IMR-90 (cell line): ENCODE measurements at regions not wholly inside any gene's neighbourhood (a gene's known extent, or its start where the extent isn't known, plus 50 kb on each side); places are given as distances from the start of the nearest gene placed in this dataset.

ENCODE experiments used
- ATAC-seq: fragments of 200-7000 bp; cut with Tn5 transposase; 2 replicates; pipeline ENCODE4 v1.9.1; 2020; ENCODE audit warnings: low read depth, mild to moderate bottlenecking, moderate library complexity
- BruUV-seq: library from RNA; stranded (reverse); fragments of 400-500 nt; replicated peaks from 2 replicates; lab custom pipeline; 2021; lab: Mats Ljungman, UMichigan
- CTCF ChIA-PET: fragments of 300-600 bp; formaldehyde crosslinking; extraction: SDS; loops from one replicate; lab custom pipeline; 2021; ENCODE audit warnings: antibody characterized with exemption; lab: Yijun Ruan, JAX
- POLR2A ChIA-PET: fragments of 300-600 bp; sonication (Branson Sonifier 250); formaldehyde crosslinking; loops from one replicate; lab custom pipeline; 2022; ENCODE audit warnings: antibody characterized with exemption; ENCODE audit not compliant: unreplicated experiment; lab: Charles Lee
- DNase-seq: peaks from one replicate; pipeline ENCODE4 v3.0.0; 2013
- H2AFZ ChIP-seq: replicated peaks from 2 replicates; pipeline ENCODE3; 2013; ENCODE audit warnings: low read length, mild to moderate bottlenecking; ENCODE audit not compliant: poor library complexity
- H2AK5ac ChIP-seq: 2 replicates; pipeline ENCODE4 v1.6.1; 2013; ENCODE audit warnings: low read depth, low read length, inconsistent platforms
- H2AK9ac ChIP-seq: replicated peaks from 2 replicates; pipeline ENCODE3; 2013; ENCODE audit warnings: mild to moderate bottlenecking, low read depth, low read length, moderate library complexity; ENCODE audit not compliant: poor library complexity
- H2BK120ac ChIP-seq: 2 replicates; pipeline ENCODE4 v1.6.1; 2013; ENCODE audit warnings: low read depth, low read length, inconsistent platforms
- H2BK15ac ChIP-seq: 3 replicates; pipeline ENCODE4 v1.6.1; 2013; ENCODE audit warnings: low read depth, low read length, inconsistent platforms
- H2BK20ac ChIP-seq: 2 replicates; pipeline ENCODE4 v1.6.1; 2013; ENCODE audit warnings: low read depth, mild to moderate bottlenecking, inconsistent platforms, low read length, moderate library complexity
- H2BK5ac ChIP-seq: 2 replicates; pipeline ENCODE4 v1.6.1; 2013; ENCODE audit warnings: mild to moderate bottlenecking, low read depth, low read length, inconsistent platforms; ENCODE audit not compliant: poor library complexity, severe bottlenecking
- H3K14ac ChIP-seq: replicated peaks from 2 replicates; pipeline ENCODE4 v1.6.1; 2013; ENCODE audit warnings: low read depth, low read length, inconsistent platforms
- H3K18ac ChIP-seq: 2 replicates; pipeline ENCODE4 v1.6.1; 2013; ENCODE audit warnings: low read depth, low read length, control low read depth
- H3K23ac ChIP-seq: 2 replicates; pipeline ENCODE4 v1.6.1; 2013; ENCODE audit warnings: low read depth, low read length, inconsistent platforms
- H3K27ac ChIP-seq: 2 replicates; pipeline ENCODE4 v1.5.1; 2013; ENCODE audit warnings: mild to moderate bottlenecking, control low read depth, low read length; ENCODE audit not compliant: insufficient read depth
- H3K27me3 ChIP-seq: 2 replicates; pipeline ENCODE4 v1.6.1; 2013; ENCODE audit warnings: low read length; ENCODE audit not compliant: control insufficient read depth, insufficient read depth
- H3K36me3 ChIP-seq: 2 replicates; pipeline ENCODE4 v1.6.1; 2013; ENCODE audit warnings: low read length, mixed read lengths; ENCODE audit not compliant: control insufficient read depth, insufficient read depth
- H3K4ac ChIP-seq: 2 replicates; pipeline ENCODE4 v1.6.1; 2013; ENCODE audit warnings: low read depth, low read length, inconsistent platforms
- H3K4me1 ChIP-seq: 2 replicates; pipeline ENCODE4 v1.6.1; 2013; ENCODE audit warnings: low read length, mixed read lengths; ENCODE audit not compliant: control insufficient read depth, insufficient read depth
- H3K4me2 ChIP-seq: 2 replicates; pipeline ENCODE4 v1.6.1; 2013; ENCODE audit warnings: low read depth, mild to moderate bottlenecking, control low read depth, low read length, moderate library complexity
- H3K4me3 ChIP-seq: 2 replicates; pipeline ENCODE4 v1.5.1; 2013; ENCODE audit warnings: low read depth, mild to moderate bottlenecking, control low read depth, low read length, moderate library complexity; ENCODE audit not compliant: insufficient read depth
- H3K56ac ChIP-seq: 2 replicates; pipeline ENCODE4 v1.6.1; 2013; ENCODE audit warnings: low read length, inconsistent platforms; ENCODE audit not compliant: insufficient read depth; ENCODE audit errors: extremely low read depth
- H3K79me1 ChIP-seq, 2 experiments: 2 replicates each; pipeline ENCODE4 v1.6.1; 2013; ENCODE audit warnings: low read length in 2 of 2, inconsistent platforms in 1 of 2, low read depth in 1 of 2
- H3K9ac ChIP-seq: 2 replicates; pipeline ENCODE4 v1.6.1; 2013; ENCODE audit warnings: low read depth, low read length, control low read depth
- H3K9me1 ChIP-seq: 2 replicates; pipeline ENCODE4 v1.6.1; 2013; ENCODE audit warnings: low read length, inconsistent platforms; ENCODE audit not compliant: insufficient read depth
- H3K9me3 ChIP-seq: 2 replicates; pipeline ENCODE4 v1.6.1; 2013; ENCODE audit warnings: low read length; ENCODE audit not compliant: control insufficient read depth, insufficient read depth
- H4K20me1 ChIP-seq: 2 replicates; pipeline ENCODE4 v1.6.1; 2013; ENCODE audit warnings: low read length, inconsistent platforms; ENCODE audit not compliant: insufficient read depth
- H4K5ac ChIP-seq: 2 replicates; pipeline ENCODE4 v1.6.1; 2013; ENCODE audit warnings: mild to moderate bottlenecking, low read depth, low read length, control low read depth
- H4K8ac ChIP-seq, 2 experiments: 2 replicates each; pipeline ENCODE4 v1.6.1; 2013; ENCODE audit warnings: low read depth in 2 of 2, low read length in 2 of 2, control low read depth in 1 of 2, inconsistent platforms in 1 of 2
- H4K91ac ChIP-seq: 2 replicates; pipeline ENCODE4 v1.6.1; 2013; ENCODE audit warnings: low read depth, low read length, inconsistent platforms; ENCODE audit not compliant: insufficient read depth
- WGBS, 2 experiments: methylation state at CpG; one replicate each; pipeline versions ENCODE4 v1.1.5 to v1.1.7; 2013; ENCODE audit warnings: missing lambda C conversion rate in 2 of 2; ENCODE audit not compliant: insufficient read length in 1 of 2; ENCODE audit errors: extremely low coverage in 2 of 2; 5-methylcytosine and 5-hydroxymethylcytosine counted together
- dilution Hi-C: fragments of 300-500 bp; cut with HindIII; formaldehyde crosslinking; loops from one replicate; pipeline ENCODE4 v1.14.3; 2018; ENCODE audit warnings: low sequenced_read_pairs; ENCODE audit not compliant: unreplicated experiment
- in situ Hi-C: fragments of 300-500 bp; cut with MboI; formaldehyde crosslinking; loops from 3 replicates; pipeline ENCODE4 v1.14.3; 2019; ENCODE audit warnings: low sequenced_read_pairs, inconsistent platforms, mixed read lengths
- intact Hi-C: fragments of 100-400 bp; cut with micrococcal nuclease; formaldehyde crosslinking; loops from 2 replicates; pipeline ENCODE4 v1.10.0; 2022
- TF ChIP-seq, protein P1 (sequence below): fragments of 150-350 bp; IDR thresholded peaks from 2 replicates; pipeline ENCODE4 v1.6.1; 2016; ENCODE audit warnings: low read depth, mild to moderate bottlenecking, low read length, moderate library complexity, borderline replicate concordance

DNA sequence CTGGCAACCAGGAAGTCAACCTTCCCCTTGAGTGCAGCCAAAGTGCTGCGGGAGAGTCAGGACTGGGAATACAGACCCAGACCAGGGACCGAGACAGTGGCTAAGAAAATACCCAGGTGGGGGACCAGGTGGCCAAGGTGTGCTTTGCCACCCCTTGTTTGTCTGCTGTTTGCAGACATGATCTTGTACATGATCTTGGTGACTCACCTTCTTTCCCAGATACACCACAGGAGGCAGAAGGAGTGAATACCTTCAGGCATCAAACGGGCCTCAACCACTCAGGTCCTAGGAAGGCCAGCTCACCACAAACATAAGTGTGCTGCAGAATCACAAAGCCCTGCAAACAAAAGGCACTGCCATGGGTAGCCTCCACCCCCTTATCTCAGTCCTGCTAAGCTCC is 62.0 kb downstream of the CNGA2 start:
- DNase-seq, result no peak
- dilution Hi-C loops, result no loop called here
- Histone ChIP-seq H2AK9ac (no peak overlapping the region), H4K20me1 (no peaks in the 10 kb centered on the region), H3K4me2 (no peak overlapping the region), H3K9me3 (peaks cover 9% of the 10 kb centered on the region), H4K91ac (no peak overlapping the region), H3K36me3 (no peaks in the 10 kb centered on the region), H3K9ac (no peak overlapping the region), H4K5ac (no peak overlapping the region), H3K9me1 (no peaks in the 10 kb centered on the region), H3K4ac (no peak overlapping the region), H3K27me3 (no peaks in the 10 kb centered on the region), H2BK20ac (no peak overlapping the region), H2AFZ (no peak overlapping the region), H3K18ac (no peak overlapping the region), H4K8ac (no peak overlapping the region), H3K14ac (no peak overlapping the region), H2AK5ac (no peak overlapping the region), H3K4me3 (no peak overlapping the region), H3K27ac (no peak overlapping the region), H2BK15ac (no peak overlapping the region), H3K56ac (no peak overlapping the region), H3K79me1 (no peaks in the 10 kb centered on the region), H2BK120ac (no peak overlapping the region), H3K23ac (no peak overlapping the region), H2BK5ac (no peak overlapping the region), H3K4me1 (no peaks in the 10 kb centered on the region)
- no peak for ATAC-seq
- no TSS peak for BruUV-seq
- in situ Hi-C loops, result no loop called here
- WGBS, 2 experiments, result no CpG with 5 or more reads among the region's 3 CpGs
- TF ChIP-seq, protein P1, sequence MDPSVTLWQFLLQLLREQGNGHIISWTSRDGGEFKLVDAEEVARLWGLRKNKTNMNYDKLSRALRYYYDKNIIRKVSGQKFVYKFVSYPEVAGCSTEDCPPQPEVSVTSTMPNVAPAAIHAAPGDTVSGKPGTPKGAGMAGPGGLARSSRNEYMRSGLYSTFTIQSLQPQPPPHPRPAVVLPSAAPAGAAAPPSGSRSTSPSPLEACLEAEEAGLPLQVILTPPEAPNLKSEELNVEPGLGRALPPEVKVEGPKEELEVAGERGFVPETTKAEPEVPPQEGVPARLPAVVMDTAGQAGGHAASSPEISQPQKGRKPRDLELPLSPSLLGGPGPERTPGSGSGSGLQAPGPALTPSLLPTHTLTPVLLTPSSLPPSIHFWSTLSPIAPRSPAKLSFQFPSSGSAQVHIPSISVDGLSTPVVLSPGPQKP, result no peak
- ChIA-PET POLR2A (no interaction called here), CTCF (no interaction called here)
- intact Hi-C loops, result no loop called here
